ENCODE measurements at regions not wholly inside any gene's neighbourhood (a gene's known extent, or its start where the extent isn't known, plus 50 kb on each side); places are given as distances from the start of the nearest gene placed in this dataset.

DNA sequence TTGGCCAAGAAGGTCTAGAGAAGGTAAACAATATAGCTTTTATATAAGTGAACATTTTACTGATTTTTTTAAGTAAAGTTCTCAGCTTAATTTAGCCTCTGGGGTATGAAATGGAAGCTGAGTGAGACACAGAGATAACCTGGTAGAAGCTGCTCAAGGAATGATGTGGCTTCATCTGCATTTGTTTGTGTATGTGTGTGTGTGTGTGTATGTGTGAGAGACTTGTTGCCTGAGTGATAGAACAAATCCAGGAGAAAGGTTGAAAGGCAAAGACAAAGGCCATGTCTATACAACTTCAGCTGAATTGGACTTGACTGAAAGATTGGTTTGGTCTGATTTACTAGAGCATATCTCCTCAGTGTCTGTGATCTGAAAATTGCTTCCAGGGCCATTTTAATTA, 63.6 kb downstream of the PCDH7 start:
- Mint-ChIP-seq H3K4me1 (no peaks in the 10 kb centered on the region), H3K27ac (ENCODE audit: low read depth) (no peak overlapping the region), H3K4me3 (no peak overlapping the region), H3K27me3 (no peaks in the 10 kb centered on the region), H3K36me3 (ENCODE audit: insufficient read depth) (no peaks in the 10 kb centered on the region), H3K9me3 (peaks cover 7% of the 10 kb centered on the region)
- DNase-seq (ENCODE audit: low spot score in 2 of 2) (no peak), ATAC-seq (replicated peaks; ENCODE audit: extremely low read depth, poor library complexity, severe bottlenecking) (no peak)

DNA sequence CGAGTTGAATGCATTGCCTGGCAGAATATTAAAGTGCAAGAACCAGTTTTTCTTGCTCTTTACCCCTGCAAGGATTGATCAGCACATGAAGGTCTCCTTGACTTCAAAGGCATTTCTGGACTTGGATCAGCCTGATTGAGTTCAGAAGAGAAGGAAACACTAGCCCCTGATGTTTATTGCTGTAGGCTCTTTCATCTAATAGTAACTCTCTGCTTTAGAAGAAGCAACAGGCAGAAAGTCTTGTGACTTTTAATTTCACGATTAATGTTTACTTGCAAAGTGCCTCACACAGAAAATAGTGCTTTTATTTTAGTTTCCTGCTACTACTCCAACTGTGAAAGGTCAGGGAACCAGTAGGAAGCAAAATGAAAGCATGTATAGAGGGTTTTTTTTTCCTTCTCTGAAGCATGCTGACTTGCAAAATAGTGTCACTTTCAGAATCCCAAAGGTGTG, 69.1 kb downstream of the PCDH7 start:
- H3K4me1 Mint-ChIP-seq, result no peaks in the 10 kb centered on the region
- no peaks in the 10 kb centered on the region for H3K36me3 Mint-ChIP-seq (ENCODE audit: insufficient read depth)

DNA sequence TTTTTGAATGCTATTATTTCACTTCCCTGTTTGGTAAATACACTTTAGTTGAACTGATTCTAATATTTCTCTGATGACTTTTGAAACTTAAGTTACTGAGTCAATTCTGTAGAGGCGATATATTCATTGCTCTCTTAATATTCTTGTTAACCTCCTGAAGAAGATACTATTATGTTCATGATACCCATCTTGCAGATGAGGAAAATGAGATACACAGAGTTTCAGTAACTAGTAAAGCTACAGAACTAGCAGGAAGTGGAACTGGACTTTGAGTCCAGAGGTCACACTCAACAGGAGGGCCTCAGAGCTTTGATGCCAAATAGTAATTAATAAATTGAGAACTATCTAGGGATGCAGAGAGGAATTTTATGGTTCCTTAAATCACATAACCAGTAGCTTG, 70.0 kb downstream of the PCDH7 start:
- Mint-ChIP-seq H3K27me3 (no peaks in the 10 kb centered on the region), H3K4me1 (no peaks in the 10 kb centered on the region), H3K36me3 (ENCODE audit: insufficient read depth) (no peaks in the 10 kb centered on the region), H3K27ac (ENCODE audit: low read depth) (no peak overlapping the region), H3K4me3 (no peak overlapping the region), H3K9me3 (peaks cover 7% of the 10 kb centered on the region)
- no peak for ATAC-seq (replicated peaks; ENCODE audit: extremely low read depth, poor library complexity, severe bottlenecking)
- no peak for DNase-seq (ENCODE audit: low spot score in 2 of 2)

More for the DNA sequence above, 69.1 kb downstream of the PCDH7 start:
- no peaks in the 10 kb centered on the region for H3K27me3 Mint-ChIP-seq
- peaks cover 7% of the 10 kb centered on the region for H3K9me3 Mint-ChIP-seq
- no peak for DNase-seq (ENCODE audit: low spot score in 2 of 2)
- no peak for ATAC-seq (replicated peaks; ENCODE audit: extremely low read depth, poor library complexity, severe bottlenecking)
- no peak overlapping the region for H3K27ac Mint-ChIP-seq (ENCODE audit: low read depth)
- H3K4me3 Mint-ChIP-seq, result no peak overlapping the region

DNA sequence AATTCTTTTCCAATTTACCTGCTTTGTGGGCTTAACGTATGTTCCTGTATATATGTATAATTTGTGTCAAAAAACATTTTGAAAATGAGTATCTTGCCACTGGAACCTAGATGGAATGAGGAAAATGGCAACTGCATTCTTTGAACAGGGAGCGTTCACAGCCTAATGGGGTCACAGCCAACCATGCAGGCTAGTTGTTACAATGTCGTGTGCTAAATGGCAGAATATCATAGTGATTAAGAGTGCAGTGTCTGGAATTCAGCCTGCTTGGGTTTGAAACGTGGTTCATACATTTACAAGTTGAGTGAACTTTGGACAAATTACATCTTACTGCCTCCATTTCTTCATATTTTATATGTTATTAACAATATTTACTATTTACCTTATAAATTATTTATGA, 70.8 kb downstream of the PCDH7 start:
- DNase-seq (ENCODE audit: low spot score in 2 of 2), result no peak
- Mint-ChIP-seq H3K4me1 (no peaks in the 10 kb centered on the region), H3K27ac (ENCODE audit: low read depth) (no peak overlapping the region), H3K9me3 (peaks cover 7% of the 10 kb centered on the region), H3K27me3 (no peaks in the 10 kb centered on the region), H3K36me3 (ENCODE audit: insufficient read depth) (no peaks in the 10 kb centered on the region), H3K4me3 (no peak overlapping the region)
- no peak for ATAC-seq (replicated peaks; ENCODE audit: extremely low read depth, poor library complexity, severe bottlenecking)

DNA sequence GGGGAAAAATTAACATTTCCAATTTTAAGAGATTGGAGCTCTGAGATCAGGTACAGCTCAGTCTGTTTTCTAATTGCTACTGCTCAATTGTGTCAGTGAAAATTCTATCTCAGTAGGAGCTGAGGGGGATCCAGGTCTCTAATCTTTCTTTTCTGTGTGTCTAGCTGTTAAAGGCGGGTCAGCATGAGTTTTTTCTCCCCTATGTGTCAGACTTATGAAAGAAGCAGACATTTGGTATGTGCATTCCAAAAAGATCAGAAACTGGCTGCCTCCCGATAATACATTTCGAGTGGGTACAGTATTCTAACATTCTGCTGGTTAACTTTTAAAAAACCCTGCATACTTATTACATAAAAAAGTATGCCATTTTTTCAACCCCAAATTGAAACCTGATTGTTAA, 72.4 kb downstream of the PCDH7 start:
- no peak for ATAC-seq (replicated peaks; ENCODE audit: extremely low read depth, poor library complexity, severe bottlenecking)
- Mint-ChIP-seq H3K4me1 (no peaks in the 10 kb centered on the region), H3K27me3 (no peaks in the 10 kb centered on the region), H3K36me3 (ENCODE audit: insufficient read depth) (no peaks in the 10 kb centered on the region), H3K4me3 (no peak overlapping the region), H3K9me3 (peaks cover 6% of the 10 kb centered on the region), H3K27ac (ENCODE audit: low read depth) (no peak overlapping the region)
- no peak for DNase-seq (ENCODE audit: low spot score in 2 of 2)

DNA sequence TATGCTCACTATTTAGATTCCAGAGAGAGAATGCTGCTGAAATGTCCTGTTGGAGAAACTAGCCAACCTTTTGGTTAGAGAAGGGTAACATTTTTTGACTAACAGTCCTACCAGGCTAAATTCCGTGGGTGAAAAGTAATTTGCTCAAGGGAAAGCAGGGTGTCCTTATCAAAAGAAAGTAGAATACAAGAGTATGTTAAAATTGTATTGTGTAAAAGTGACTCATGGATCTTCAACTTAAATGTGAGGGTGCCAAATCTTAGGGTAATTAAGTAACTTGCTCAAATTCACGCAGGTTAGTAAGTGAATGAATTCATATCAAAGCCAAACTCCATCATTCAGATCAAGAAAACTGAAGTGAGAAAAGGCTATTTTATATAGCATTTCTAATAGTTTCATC, 81.7 kb downstream of the PCDH7 start:
- Mint-ChIP-seq H3K9me3 (peaks cover 35% of the 10 kb centered on the region), H3K27me3 (no peaks in the 10 kb centered on the region), H3K36me3 (ENCODE audit: insufficient read depth) (no peaks in the 10 kb centered on the region), H3K4me3 (no peak overlapping the region), H3K27ac (ENCODE audit: low read depth) (no peak overlapping the region), H3K4me1 (no peaks in the 10 kb centered on the region)
- ATAC-seq (replicated peaks; ENCODE audit: extremely low read depth, poor library complexity, severe bottlenecking), result no peak
- no peak for DNase-seq (ENCODE audit: low spot score in 2 of 2)

DNA sequence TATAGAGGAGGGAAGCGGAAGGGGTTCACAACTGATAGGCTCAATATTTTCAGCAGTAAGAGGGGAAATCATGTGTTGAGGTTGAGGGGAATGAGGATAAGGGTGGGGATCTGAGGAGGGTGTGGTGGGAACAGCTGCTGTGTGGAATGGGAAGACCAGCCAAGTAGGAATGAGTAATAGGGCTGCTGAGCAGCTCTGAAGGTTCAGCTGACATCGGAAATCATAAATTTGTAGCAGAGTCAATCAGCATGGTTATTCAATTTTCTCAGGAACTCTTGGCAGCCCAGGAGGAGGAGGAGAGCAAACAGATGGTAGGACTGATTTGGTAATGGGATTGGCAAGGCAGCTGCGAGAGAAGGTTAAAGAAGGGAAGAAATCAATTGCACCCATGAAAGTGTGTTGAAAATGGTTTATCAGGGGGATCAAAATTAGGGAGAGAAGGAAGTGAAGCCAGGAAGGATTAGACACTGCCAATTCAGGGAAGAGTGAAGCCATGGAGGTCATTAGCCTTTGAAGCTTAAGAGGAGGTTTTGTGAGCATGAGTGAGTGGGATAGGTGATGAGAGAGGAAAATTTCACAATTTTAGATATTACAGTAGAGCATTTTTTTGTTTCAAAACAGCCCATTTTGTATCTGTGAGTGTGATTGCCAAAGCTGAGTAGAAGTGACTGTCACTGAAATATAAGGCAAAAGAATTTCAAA, 82.6 kb downstream of the PCDH7 start:
- no peaks in the 10 kb centered on the region for H3K4me1 Mint-ChIP-seq

DNA sequence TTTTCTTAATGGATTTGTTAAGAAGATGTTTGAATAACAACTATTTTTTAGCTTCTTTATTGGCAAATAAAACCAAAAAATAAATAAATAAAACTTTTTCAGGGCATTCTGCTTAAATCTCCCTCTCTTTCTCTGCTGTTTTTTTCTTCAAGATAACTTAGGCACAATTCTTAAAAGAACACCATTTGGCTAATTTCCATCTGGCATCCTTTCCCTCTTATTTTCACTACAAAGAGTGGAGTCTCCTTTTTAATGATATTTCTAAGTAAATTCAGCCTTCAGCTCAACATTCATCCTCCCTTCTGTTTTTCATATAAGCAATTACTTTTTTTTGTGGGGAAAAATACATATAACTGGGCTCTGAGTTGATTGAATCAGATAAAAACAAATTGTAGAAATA, 88.1 kb downstream of the PCDH7 start:
- no peak for ATAC-seq (replicated peaks; ENCODE audit: extremely low read depth, poor library complexity, severe bottlenecking)
- H3K9me3 Mint-ChIP-seq, result peaks cover 17% of the 10 kb centered on the region
- no peak for DNase-seq (ENCODE audit: low spot score in 2 of 2)
- H3K36me3 Mint-ChIP-seq (ENCODE audit: insufficient read depth), result no peaks in the 10 kb centered on the region
- H3K4me3 Mint-ChIP-seq, result no peak overlapping the region
- H3K4me1 Mint-ChIP-seq, result no peaks in the 10 kb centered on the region
- no peaks in the 10 kb centered on the region for H3K27me3 Mint-ChIP-seq
- H3K27ac Mint-ChIP-seq (ENCODE audit: low read depth), result no peak overlapping the region

More for the DNA sequence above, 82.6 kb downstream of the PCDH7 start:
- Mint-ChIP-seq H3K27ac (ENCODE audit: low read depth) (no peak overlapping the region), H3K9me3 (peaks cover 36% of the 10 kb centered on the region), H3K36me3 (ENCODE audit: insufficient read depth) (no peaks in the 10 kb centered on the region), H3K27me3 (no peaks in the 10 kb centered on the region), H3K4me3 (no peak overlapping the region)
- ATAC-seq (replicated peaks; ENCODE audit: extremely low read depth, poor library complexity, severe bottlenecking) (no peak), DNase-seq (ENCODE audit: low spot score in 2 of 2) (no peak)

DNA sequence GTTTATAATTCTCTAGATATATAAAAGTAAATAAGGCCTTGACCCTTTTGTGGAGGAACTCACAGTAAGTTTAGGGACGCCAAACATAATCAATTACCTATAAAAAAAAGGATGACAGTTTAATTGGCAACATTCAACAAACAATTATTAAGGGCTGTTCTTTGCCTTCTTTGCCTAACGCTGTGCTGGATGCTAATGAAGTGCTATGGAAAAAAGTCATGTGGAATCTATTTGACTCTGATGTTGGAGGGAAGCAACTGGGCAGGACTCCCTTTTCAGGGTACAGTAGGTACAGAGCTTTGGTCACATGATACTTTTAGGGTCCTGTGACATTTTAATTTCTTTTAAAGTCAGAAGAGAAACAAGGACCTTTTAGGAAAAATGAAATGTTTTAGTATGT, 91.1 kb downstream of the PCDH7 start:
- Mint-ChIP-seq H3K27me3 (no peaks in the 10 kb centered on the region), H3K9me3 (peaks cover 5% of the 10 kb centered on the region), H3K36me3 (ENCODE audit: insufficient read depth) (no peaks in the 10 kb centered on the region), H3K4me1 (no peaks in the 10 kb centered on the region), H3K4me3 (no peak overlapping the region), H3K27ac (ENCODE audit: low read depth) (no peak overlapping the region)
- no peak for ATAC-seq (replicated peaks; ENCODE audit: extremely low read depth, poor library complexity, severe bottlenecking)
- DNase-seq (ENCODE audit: low spot score in 2 of 2), result no peak

DNA sequence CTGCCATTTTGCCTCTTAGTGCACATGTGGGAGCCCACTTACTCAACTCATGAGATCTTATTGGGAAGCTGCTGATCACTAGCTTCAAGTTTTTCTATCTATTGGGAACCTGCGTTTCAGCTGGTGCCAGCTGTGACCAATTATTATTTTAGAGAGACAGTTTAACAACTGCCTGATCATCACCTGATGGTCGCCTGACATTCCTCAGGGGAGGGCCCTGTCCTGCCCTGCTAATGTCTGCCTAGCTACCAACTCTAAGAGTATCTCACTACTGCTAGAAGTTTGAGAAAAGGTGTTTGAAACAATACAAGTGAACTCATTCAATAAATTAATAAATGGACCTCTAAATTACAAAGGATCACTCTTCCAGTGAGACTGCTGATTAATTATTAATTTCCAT, 95.5 kb downstream of the PCDH7 start:
- no peak overlapping the region for H3K4me3 Mint-ChIP-seq
- no peaks in the 10 kb centered on the region for H3K4me1 Mint-ChIP-seq
- H3K9me3 Mint-ChIP-seq, result peaks cover 8% of the 10 kb centered on the region
- DNase-seq (ENCODE audit: low spot score in 2 of 2), result no peak
- H3K27me3 Mint-ChIP-seq, result no peaks in the 10 kb centered on the region
- no peak overlapping the region for H3K27ac Mint-ChIP-seq (ENCODE audit: low read depth)
- H3K36me3 Mint-ChIP-seq (ENCODE audit: insufficient read depth), result no peaks in the 10 kb centered on the region
- no peak for ATAC-seq (replicated peaks; ENCODE audit: extremely low read depth, poor library complexity, severe bottlenecking)

DNA sequence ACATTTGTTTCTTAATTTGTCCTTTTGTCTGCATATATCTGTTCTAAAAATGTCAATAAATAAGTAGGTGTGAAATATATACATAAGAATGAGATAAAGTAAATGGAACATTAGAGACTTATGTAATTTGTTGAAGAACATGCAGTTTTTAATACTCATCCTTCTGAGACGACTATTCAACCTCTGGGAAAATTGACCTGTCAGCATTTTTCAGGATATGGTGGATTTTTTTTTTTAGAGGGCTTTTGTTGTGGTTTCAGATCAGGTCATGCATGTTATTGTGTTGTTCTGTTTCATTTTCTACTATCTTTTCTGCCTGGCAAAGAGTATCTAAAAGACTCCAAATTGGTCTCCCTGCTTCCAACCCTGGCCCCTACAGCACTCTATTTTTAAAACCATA, 97.3 kb downstream of the PCDH7 start:
- Mint-ChIP-seq H3K9me3 (peaks cover 8% of the 10 kb centered on the region), H3K36me3 (ENCODE audit: insufficient read depth) (no peaks in the 10 kb centered on the region), H3K4me3 (no peak overlapping the region), H3K4me1 (no peaks in the 10 kb centered on the region), H3K27me3 (no peaks in the 10 kb centered on the region), H3K27ac (ENCODE audit: low read depth) (no peak overlapping the region)
- DNase-seq (ENCODE audit: low spot score in 2 of 2), result no peak
- ATAC-seq (replicated peaks; ENCODE audit: extremely low read depth, poor library complexity, severe bottlenecking), result no peak

DNA sequence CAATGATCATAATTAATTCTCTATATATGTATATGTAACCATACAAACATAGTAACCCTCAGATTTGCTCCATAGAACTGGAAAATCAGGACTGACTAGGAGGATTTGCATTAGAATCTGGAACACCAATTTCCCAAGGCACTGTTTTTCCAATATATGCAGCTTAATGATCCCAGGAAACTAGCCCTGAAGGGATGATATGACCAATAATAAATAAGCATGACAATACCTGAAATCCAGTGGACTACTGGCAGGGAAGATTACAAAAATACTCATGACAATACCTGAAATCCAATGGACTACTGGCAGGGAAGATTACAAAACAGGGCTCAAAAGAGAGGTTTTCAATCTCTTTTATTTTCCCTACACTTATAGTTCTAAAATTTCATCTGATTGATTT, 98.4 kb downstream of the PCDH7 start:
- ATAC-seq (replicated peaks; ENCODE audit: extremely low read depth, poor library complexity, severe bottlenecking) (no peak), DNase-seq (ENCODE audit: low spot score in 2 of 2) (no peak)
- Mint-ChIP-seq H3K4me3 (no peak overlapping the region), H3K27me3 (no peaks in the 10 kb centered on the region), H3K9me3 (peaks cover 12% of the 10 kb centered on the region), H3K36me3 (ENCODE audit: insufficient read depth) (no peaks in the 10 kb centered on the region), H3K4me1 (no peaks in the 10 kb centered on the region), H3K27ac (ENCODE audit: low read depth) (no peak overlapping the region)

DNA sequence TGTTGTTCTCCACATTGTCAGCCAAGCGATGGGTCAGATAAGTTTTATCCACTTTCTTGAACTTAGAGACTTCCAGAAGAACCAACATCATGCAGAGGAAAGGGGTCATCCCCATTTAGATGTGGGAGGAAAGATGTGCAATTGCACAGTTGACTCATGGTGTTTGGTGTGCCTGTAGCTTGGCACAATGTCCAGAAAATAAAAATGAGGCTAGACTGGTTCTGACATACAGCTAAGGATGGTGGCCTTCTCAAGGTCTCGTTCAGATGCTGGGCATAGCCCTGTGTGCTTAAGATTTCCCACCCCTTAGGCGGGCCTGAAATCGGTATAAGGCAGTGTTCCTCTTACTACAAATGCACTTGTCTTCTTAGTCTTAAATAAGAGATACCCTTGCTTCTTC, 101.1 kb downstream of the PCDH7 start:
- no peaks in the 10 kb centered on the region for H3K27me3 Mint-ChIP-seq
- H3K4me1 Mint-ChIP-seq, result no peaks in the 10 kb centered on the region
- no peaks in the 10 kb centered on the region for H3K36me3 Mint-ChIP-seq (ENCODE audit: insufficient read depth)
- DNase-seq (ENCODE audit: low spot score in 2 of 2) (no peak), ATAC-seq (replicated peaks; ENCODE audit: extremely low read depth, poor library complexity, severe bottlenecking) (no peak)
- no peak overlapping the region for H3K27ac Mint-ChIP-seq (ENCODE audit: low read depth)
- H3K9me3 Mint-ChIP-seq, result peaks cover 22% of the 10 kb centered on the region
- no peak overlapping the region for H3K4me3 Mint-ChIP-seq
